ENCODE measurements at regions not wholly inside any gene's neighbourhood (a gene's known extent, or its start where the extent isn't known, plus 50 kb on each side); places are given as distances from the start of the nearest gene placed in this dataset.

GRCh38 chr4:158442736-158443135 lies 78.9 kb upstream of the RXFP1 start:
- H3K4me3 ChIP-seq (ENCODE audit: insufficient read depth, low read length) = no peak overlapping the region
- H3K36me3 ChIP-seq (ENCODE audit: insufficient read depth, low read length) = no peaks in the 10 kb centered on the region
- peak; percentile 73 for DNase-seq (ENCODE audit: insufficient read length, low spot score, missing footprints)
- no peaks in the 10 kb centered on the region for H4K20me1 ChIP-seq (ENCODE audit: insufficient read depth, low read length)
- peaks cover 19% of the 10 kb centered on the region for H3K4me1 ChIP-seq (ENCODE audit: insufficient read depth, low read length)
- H3K27me3 ChIP-seq (ENCODE audit: insufficient read depth, low read length) = no peaks in the 10 kb centered on the region
- TF ChIP-seq CTCF (IDR thresholded peaks at IDR 0.05; ENCODE audit: extremely low read depth, low read depth, low read length) = no peak
- H2AFZ ChIP-seq (ENCODE audit: low read length) = no peak overlapping the region
- H3K79me2 ChIP-seq (ENCODE audit: insufficient read depth, low read length) = no peaks in the 10 kb centered on the region
- H3K9me3 ChIP-seq (ENCODE audit: low read depth, low read length) = no peaks in the 10 kb centered on the region
- H3K27ac ChIP-seq (ENCODE audit: low read depth, low read length) = no peak overlapping the region
- H3K4me2 ChIP-seq (ENCODE audit: insufficient read depth, low read length) = no peak overlapping the region

- H3K79me2 ChIP-seq (ENCODE audit: insufficient read depth, low read length) = no peaks in the 10 kb centered on the region
- H3K36me3 ChIP-seq (ENCODE audit: insufficient read depth, low read length) = no peaks in the 10 kb centered on the region
- H3K27me3 ChIP-seq (ENCODE audit: insufficient read depth, low read length) = no peaks in the 10 kb centered on the region
- no peak for TF ChIP-seq CTCF (IDR thresholded peaks at IDR 0.05; ENCODE audit: extremely low read depth, low read depth, low read length)
- no peak overlapping the region for H2AFZ ChIP-seq (ENCODE audit: low read length)
- H4K20me1 ChIP-seq (ENCODE audit: insufficient read depth, low read length) = no peaks in the 10 kb centered on the region
- no peak for DNase-seq (ENCODE audit: insufficient read length, low spot score, missing footprints)
- H3K4me3 ChIP-seq (ENCODE audit: insufficient read depth, low read length) = no peak overlapping the region
- H3K4me2 ChIP-seq (ENCODE audit: insufficient read depth, low read length) = no peak overlapping the region
- H3K27ac ChIP-seq (ENCODE audit: low read depth, low read length) = no peak overlapping the region
- no peaks in the 10 kb centered on the region for H3K9me3 ChIP-seq (ENCODE audit: low read depth, low read length)
- H3K4me1 ChIP-seq (ENCODE audit: insufficient read depth, low read length) = peaks cover 19% of the 10 kb centered on the region
These were observed 78.0 kb upstream of the RXFP1 start for GRCh38 chr4:158443731-158444130.

GRCh38 chr4:158444621-158445020 lies 77.1 kb upstream of the RXFP1 start:
- no peaks in the 10 kb centered on the region for H3K36me3 ChIP-seq (ENCODE audit: insufficient read depth, low read length)
- H3K9me3 ChIP-seq (ENCODE audit: low read depth, low read length) = no peaks in the 10 kb centered on the region
- H3K79me2 ChIP-seq (ENCODE audit: insufficient read depth, low read length) = no peaks in the 10 kb centered on the region
- H2AFZ ChIP-seq (ENCODE audit: low read length) = peak overlapping the region; percentile 43
- DNase-seq (ENCODE audit: insufficient read length, low spot score, missing footprints) = no peak
- H3K4me1 ChIP-seq (ENCODE audit: insufficient read depth, low read length) = peaks cover 19% of the 10 kb centered on the region
- H3K27me3 ChIP-seq (ENCODE audit: insufficient read depth, low read length) = no peaks in the 10 kb centered on the region
- H3K27ac ChIP-seq (ENCODE audit: low read depth, low read length) = no peak overlapping the region
- no peak for TF ChIP-seq CTCF (IDR thresholded peaks at IDR 0.05; ENCODE audit: extremely low read depth, low read depth, low read length)
- no peak overlapping the region for H3K4me2 ChIP-seq (ENCODE audit: insufficient read depth, low read length)
- H3K4me3 ChIP-seq (ENCODE audit: insufficient read depth, low read length) = no peak overlapping the region
- no peaks in the 10 kb centered on the region for H4K20me1 ChIP-seq (ENCODE audit: insufficient read depth, low read length)

GRCh38 chr4:158446106-158446505 lies 75.6 kb upstream of the RXFP1 start:
- Histone ChIP-seq H4K20me1 (ENCODE audit: insufficient read depth, low read length) (no peaks in the 10 kb centered on the region), H3K4me2 (ENCODE audit: insufficient read depth, low read length) (no peak overlapping the region), H3K4me1 (ENCODE audit: insufficient read depth, low read length) (peaks cover 19% of the 10 kb centered on the region), H3K27ac (ENCODE audit: low read depth, low read length) (peak overlapping the region; percentile 57), H3K4me3 (ENCODE audit: insufficient read depth, low read length) (no peak overlapping the region), H3K36me3 (ENCODE audit: insufficient read depth, low read length) (no peaks in the 10 kb centered on the region), H3K9me3 (ENCODE audit: low read depth, low read length) (no peaks in the 10 kb centered on the region), H3K27me3 (ENCODE audit: insufficient read depth, low read length) (no peaks in the 10 kb centered on the region), H3K79me2 (ENCODE audit: insufficient read depth, low read length) (no peaks in the 10 kb centered on the region), H2AFZ (ENCODE audit: low read length) (peak overlapping the region; percentile 90)
- DNase-seq (ENCODE audit: insufficient read length, low spot score, missing footprints) = peak; percentile 8
- no peak for TF ChIP-seq CTCF (IDR thresholded peaks at IDR 0.05; ENCODE audit: extremely low read depth, low read depth, low read length)

All from osteoblast (primary cell).